ENCODE measurements at regions not wholly inside any gene's neighbourhood (a gene's known extent, or its start where the extent isn't known, plus 50 kb on each side); places are given as distances from the start of the nearest gene placed in this dataset.

- H2AFZ ChIP-seq (ENCODE audit: control insufficient read depth, low read length) = no peak overlapping the region
- no peak overlapping the region for H3K4me3 ChIP-seq (ENCODE audit: control insufficient read depth in 2 of 3, extremely low read depth in 1 of 3, insufficient read depth in 2 of 3, low read depth in 1 of 3, low read length in 3 of 3)
- H3K9ac ChIP-seq (ENCODE audit: control insufficient read depth, extremely low read depth, insufficient read depth, low read length) = no peak overlapping the region
- H3K27me3 ChIP-seq (ENCODE audit: control insufficient read depth, extremely low read depth, insufficient read depth, low read length) = no peaks in the 10 kb centered on the region
- H3K36me3 ChIP-seq (ENCODE audit: control insufficient read depth in 2 of 2, extremely low read depth in 1 of 2, insufficient read depth in 2 of 2, low read length in 2 of 2) = no peaks in the 10 kb centered on the region
- no peaks in the 10 kb centered on the region for H4K20me1 ChIP-seq (ENCODE audit: control insufficient read depth, extremely low read depth, insufficient read depth, low read length)
- FAIRE-seq (no peak), DNase-seq (ENCODE audit: low read depth, low spot score) (no peak)
- dilution Hi-C loops (cut with MboI; ENCODE audit: extremely low pct_ligation_motif_present, low sequenced_read_pairs) = no loop called here
- no peak overlapping the region for H3K4me2 ChIP-seq (ENCODE audit: control insufficient read depth, extremely low read depth, insufficient read depth, low read depth, low read length)
- H3K27ac ChIP-seq (ENCODE audit: control insufficient read depth, insufficient read depth, low read length) = no peak overlapping the region
- no peaks in the 10 kb centered on the region for H3K9me3 ChIP-seq (ENCODE audit: control insufficient read depth, low read depth, low read length)
- no peaks in the 10 kb centered on the region for H3K4me1 ChIP-seq (ENCODE audit: control insufficient read depth, extremely low read depth, insufficient read depth, low read length)
- no peak for TF ChIP-seq CTCF (optimal IDR thresholded peaks at IDR 0.05 in 1 of 3, IDR thresholded peaks at IDR 0.05 in 1 of 3, conservative IDR thresholded peaks at IDR 0.05 in 1 of 3; ENCODE audit: extremely low read depth in 1 of 3, insufficient read depth in 2 of 3, low read length in 3 of 3)
- TF ChIP-seq EZH2 (IDR thresholded peaks at IDR 0.05; ENCODE audit: low read length) = no peak
- H3K79me2 ChIP-seq (ENCODE audit: control insufficient read depth, insufficient read depth, low read length) = no peaks in the 10 kb centered on the region
- no peaks in the 10 kb centered on the region for H3K9me1 ChIP-seq (ENCODE audit: control insufficient read depth, extremely low read depth, insufficient read depth, low read length)
Observed at GRCh38 chr3:25035526-25035925, 392.5 kb upstream of the RARB start.

GRCh38 chr3:25036633-25037032 lies 391.4 kb upstream of the RARB start:
- Histone ChIP-seq H3K36me3 (ENCODE audit: control insufficient read depth in 2 of 2, extremely low read depth in 1 of 2, insufficient read depth in 2 of 2, low read length in 2 of 2) (no peaks in the 10 kb centered on the region), H3K9ac (ENCODE audit: control insufficient read depth, extremely low read depth, insufficient read depth, low read length) (no peak overlapping the region), H3K9me3 (ENCODE audit: control insufficient read depth, low read depth, low read length) (no peaks in the 10 kb centered on the region), H3K4me2 (ENCODE audit: control insufficient read depth, extremely low read depth, insufficient read depth, low read depth, low read length) (no peak overlapping the region), H3K9me1 (ENCODE audit: control insufficient read depth, extremely low read depth, insufficient read depth, low read length) (no peaks in the 10 kb centered on the region), H2AFZ (ENCODE audit: control insufficient read depth, low read length) (no peak overlapping the region), H3K4me3 (ENCODE audit: control insufficient read depth in 2 of 3, extremely low read depth in 1 of 3, insufficient read depth in 2 of 3, low read depth in 1 of 3, low read length in 3 of 3) (no peak overlapping the region), H3K27ac (ENCODE audit: control insufficient read depth, insufficient read depth, low read length) (no peak overlapping the region), H3K4me1 (ENCODE audit: control insufficient read depth, extremely low read depth, insufficient read depth, low read length) (no peaks in the 10 kb centered on the region), H3K79me2 (ENCODE audit: control insufficient read depth, insufficient read depth, low read length) (no peaks in the 10 kb centered on the region), H4K20me1 (ENCODE audit: control insufficient read depth, extremely low read depth, insufficient read depth, low read length) (no peaks in the 10 kb centered on the region), H3K27me3 (ENCODE audit: control insufficient read depth, extremely low read depth, insufficient read depth, low read length) (no peaks in the 10 kb centered on the region)
- TF ChIP-seq EZH2 (IDR thresholded peaks at IDR 0.05; ENCODE audit: low read length) (no peak), CTCF (optimal IDR thresholded peaks at IDR 0.05 in 1 of 3, IDR thresholded peaks at IDR 0.05 in 1 of 3, conservative IDR thresholded peaks at IDR 0.05 in 1 of 3; ENCODE audit: extremely low read depth in 1 of 3, insufficient read depth in 2 of 3, low read length in 3 of 3) (no peak)
- FAIRE-seq (no peak), DNase-seq (ENCODE audit: low read depth, low spot score) (no peak)
- dilution Hi-C loops (cut with MboI; ENCODE audit: extremely low pct_ligation_motif_present, low sequenced_read_pairs) = no loop called here
